ENCODE measurements at regions not wholly inside any gene's neighbourhood (a gene's known extent, or its start where the extent isn't known, plus 50 kb on each side); places are given as distances from the start of the nearest gene placed in this dataset.

GRCh38 chr2:224098481-224099230 lies 59.6 kb upstream of the SERPINE2 start:
- TF ChIP-seq CTCF (optimal IDR thresholded peaks at IDR 0.05 in 1 of 3, IDR thresholded peaks at IDR 0.05 in 1 of 3, conservative IDR thresholded peaks at IDR 0.05 in 1 of 3; ENCODE audit: extremely low read depth in 1 of 3, insufficient read depth in 2 of 3, low read length in 3 of 3) (no peak), EZH2 (IDR thresholded peaks at IDR 0.05; ENCODE audit: low read length) (no peak)
